HFFc6 (cell line): ENCODE measurements at regions not wholly inside any gene's neighbourhood (a gene's known extent, or its start where the extent isn't known, plus 50 kb on each side); places are given as distances from the start of the nearest gene placed in this dataset.

Source experiments
- DNase-seq: peaks from one replicate; pipeline ENCODE4 v3.0.0-alpha.2; 2018
- H3K27ac Mint-ChIP-seq: 2 replicates; pipeline ENCODE4 v1.8.0; 2020; ENCODE audit warnings: mild to moderate bottlenecking, mixed read lengths
- H3K27me3 Mint-ChIP-seq: 2 replicates; pipeline ENCODE4 v1.8.0; 2021; ENCODE audit warnings: mild to moderate bottlenecking, moderate library complexity, mixed read lengths; ENCODE audit not compliant: insufficient read depth
- H3K36me3 Mint-ChIP-seq: 2 replicates; pipeline ENCODE4 v1.8.0; 2021; ENCODE audit warnings: low read depth, mixed read lengths
- H3K4me1 Mint-ChIP-seq: 2 replicates; pipeline ENCODE4 v1.8.0; 2020; ENCODE audit warnings: low read depth, mixed read lengths
- H3K4me3 Mint-ChIP-seq: 2 replicates; pipeline ENCODE4 v1.8.0; 2020; ENCODE audit warnings: mild to moderate bottlenecking, moderate library complexity, mixed read lengths
- H3K9me3 Mint-ChIP-seq: 2 replicates; pipeline ENCODE4 v1.8.0; 2020; ENCODE audit warnings: mild to moderate bottlenecking, mixed read lengths
- CTCF ChIP-seq: fragments of 200-600 bp; sonication (generic); IDR thresholded peaks from 2 replicates; pipeline ENCODE4 v1.5.0; 2021; ENCODE audit warnings: antibody characterized with exemption, mild to moderate bottlenecking

GRCh38 chr6:165805067-165805555, 142.1 kb upstream of the PDE10A start:
- no peak for TF ChIP-seq CTCF
- no peak for DNase-seq
- peaks cover 65% of the 10 kb centered on the region for H3K9me3 Mint-ChIP-seq
- no peak overlapping the region for H3K27ac Mint-ChIP-seq
- peaks cover under 1% of the 10 kb centered on the region; the same call in 1 of the 2 replicates for H3K36me3 Mint-ChIP-seq
- no peaks in the 10 kb centered on the region for H3K4me1 Mint-ChIP-seq
- H3K4me3 Mint-ChIP-seq, result no peak overlapping the region
- no peaks in the 10 kb centered on the region; the same call in none of the 2 replicates for H3K27me3 Mint-ChIP-seq

- DNase-seq, result no peak
- TF ChIP-seq CTCF, result no peak
- H3K27me3 Mint-ChIP-seq, result peaks cover 2% of the 10 kb centered on the region
- H3K9me3 Mint-ChIP-seq, result peaks cover 65% of the 10 kb centered on the region
- H3K4me3 Mint-ChIP-seq, result no peak overlapping the region
- no peaks in the 10 kb centered on the region for H3K4me1 Mint-ChIP-seq
- no peak overlapping the region for H3K27ac Mint-ChIP-seq
- H3K36me3 Mint-ChIP-seq, result no peaks in the 10 kb centered on the region; the same call in 1 of the 2 replicates
Observed at GRCh38 chr6:165804331-165805066, 141.5 kb upstream of the PDE10A start.

GRCh38 chr6:165800337-165800736, 137.3 kb upstream of the PDE10A start:
- H3K4me1 Mint-ChIP-seq, result no peaks in the 10 kb centered on the region
- H3K4me3 Mint-ChIP-seq, result no peak overlapping the region
- H3K27ac Mint-ChIP-seq, result no peak overlapping the region
- H3K9me3 Mint-ChIP-seq, result peaks cover 69% of the 10 kb centered on the region
- TF ChIP-seq CTCF, result no peak
- H3K36me3 Mint-ChIP-seq, result no peaks in the 10 kb centered on the region
- peaks cover 2% of the 10 kb centered on the region; the same call in 1 of the 2 replicates for H3K27me3 Mint-ChIP-seq
- no peak for DNase-seq

GRCh38 chr6:165799391-165800153, 136.5 kb upstream of the PDE10A start:
- Mint-ChIP-seq H3K27ac (no peak overlapping the region), H3K9me3 (peaks cover 73% of the 10 kb centered on the region), H3K36me3 (no peaks in the 10 kb centered on the region), H3K4me1 (no peaks in the 10 kb centered on the region), H3K4me3 (no peak overlapping the region), H3K27me3 (peaks cover 2% of the 10 kb centered on the region; the same call in 1 of the 2 replicates)
- no peak for TF ChIP-seq CTCF
- no peak for DNase-seq

- Mint-ChIP-seq H3K36me3 (no peaks in the 10 kb centered on the region), H3K27ac (no peak overlapping the region), H3K4me3 (no peak overlapping the region), H3K4me1 (no peaks in the 10 kb centered on the region), H3K27me3 (peaks cover 2% of the 10 kb centered on the region; the same call in 1 of the 2 replicates), H3K9me3 (peaks cover 68% of the 10 kb centered on the region)
- DNase-seq, result no peak
- no peak for TF ChIP-seq CTCF
Observed at GRCh38 chr6:165798991-165799390, 135.9 kb upstream of the PDE10A start.
